Sigmoid colon (tissue), 4 donors: ENCODE measurements at regions not wholly inside any gene's neighbourhood (a gene's known extent, or its start where the extent isn't known, plus 50 kb on each side); places are given as distances from the start of the nearest gene placed in this dataset.

Experiments
- POLR2A ChIP-seq, 2 donors: fragments of 450-650 bp; IDR thresholded peaks; one replicate each; pipeline ENCODE4 v1.6.1; 2016; ENCODE audit warnings: antibody characterized with exemption in 2 of 2, mild to moderate bottlenecking in 2 of 2, moderate library complexity in 2 of 2
- POLR2AphosphoS5 ChIP-seq, 4 donors: sonication (generic); formaldehyde crosslinking; IDR thresholded peaks; one replicate each; pipeline ENCODE4 v1.6.1; 2017; ENCODE audit warnings: antibody characterized with exemption in 4 of 4
- TF ChIP-seq, protein P1 (sequence below), 4 experiments: fragments of 450-650 bp in 3 of 4; fragments of 200-600 bp in 1 of 4; IDR thresholded peaks; one replicate each; pipeline ENCODE4 v1.5.1; 2016 to 2019; ENCODE audit warnings: antibody characterized with exemption in 4 of 4, mild to moderate bottlenecking in 3 of 4, moderate library complexity in 2 of 4

DNA sequence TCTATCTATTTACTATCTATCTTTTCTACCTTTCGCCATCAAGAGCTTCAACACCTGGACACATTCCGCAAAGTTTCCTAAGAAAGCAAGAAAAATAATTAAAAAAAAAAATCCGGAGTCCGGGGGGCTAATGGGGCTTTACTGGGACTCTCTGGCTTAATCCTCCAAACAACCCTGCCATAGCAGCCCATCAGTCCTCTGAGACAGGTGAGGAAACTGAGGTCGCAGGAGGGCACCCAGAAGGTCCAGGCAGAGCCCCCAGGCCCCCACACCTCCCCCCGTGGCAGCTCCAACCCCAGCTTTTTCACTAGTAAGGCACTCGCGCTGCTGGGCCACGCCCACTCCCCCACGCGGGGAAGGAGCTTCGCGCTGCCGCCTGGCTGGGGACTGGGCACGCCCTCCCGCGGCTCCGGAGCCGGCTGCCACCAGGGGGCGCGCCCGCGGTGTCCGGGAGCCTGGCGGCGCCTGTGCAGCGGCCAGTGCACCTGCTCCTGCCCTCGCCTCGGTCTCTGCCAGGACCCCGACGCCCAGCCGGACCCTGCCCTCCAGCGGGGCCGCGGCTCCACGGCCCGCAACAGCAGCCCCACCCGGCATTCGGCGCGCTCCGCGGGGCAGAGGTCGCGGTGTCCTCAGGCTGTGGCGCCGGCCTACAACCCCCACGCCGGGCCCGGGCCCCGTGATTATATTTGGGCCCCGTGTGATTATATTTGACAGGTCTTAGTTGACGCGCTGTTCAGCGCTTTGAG is 54.1 kb upstream of the SAMD11 start:
- TF ChIP-seq, protein P1, sequence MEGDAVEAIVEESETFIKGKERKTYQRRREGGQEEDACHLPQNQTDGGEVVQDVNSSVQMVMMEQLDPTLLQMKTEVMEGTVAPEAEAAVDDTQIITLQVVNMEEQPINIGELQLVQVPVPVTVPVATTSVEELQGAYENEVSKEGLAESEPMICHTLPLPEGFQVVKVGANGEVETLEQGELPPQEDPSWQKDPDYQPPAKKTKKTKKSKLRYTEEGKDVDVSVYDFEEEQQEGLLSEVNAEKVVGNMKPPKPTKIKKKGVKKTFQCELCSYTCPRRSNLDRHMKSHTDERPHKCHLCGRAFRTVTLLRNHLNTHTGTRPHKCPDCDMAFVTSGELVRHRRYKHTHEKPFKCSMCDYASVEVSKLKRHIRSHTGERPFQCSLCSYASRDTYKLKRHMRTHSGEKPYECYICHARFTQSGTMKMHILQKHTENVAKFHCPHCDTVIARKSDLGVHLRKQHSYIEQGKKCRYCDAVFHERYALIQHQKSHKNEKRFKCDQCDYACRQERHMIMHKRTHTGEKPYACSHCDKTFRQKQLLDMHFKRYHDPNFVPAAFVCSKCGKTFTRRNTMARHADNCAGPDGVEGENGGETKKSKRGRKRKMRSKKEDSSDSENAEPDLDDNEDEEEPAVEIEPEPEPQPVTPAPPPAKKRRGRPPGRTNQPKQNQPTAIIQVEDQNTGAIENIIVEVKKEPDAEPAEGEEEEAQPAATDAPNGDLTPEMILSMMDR (IDR thresholded peaks at IDR 0.05): peak in 2 of 4 experiments; percentile 37 to 95
- TF ChIP-seq POLR2AphosphoS5 (IDR thresholded peaks at IDR 0.05): no peak
- no peak for TF ChIP-seq POLR2A (IDR thresholded peaks at IDR 0.05)
